Liver (tissue), 2 donors: ENCODE measurements at regions not wholly inside any gene's neighbourhood (a gene's known extent, or its start where the extent isn't known, plus 50 kb on each side); places are given as distances from the start of the nearest gene placed in this dataset.

Experiments used
- FOXA2 ChIP-seq: IDR thresholded peaks from 2 replicates; pipeline ENCODE4 v1.6.1; 2016; ENCODE audit warnings: antibody characterized with exemption
- REST ChIP-seq: IDR thresholded peaks from 2 replicates; pipeline ENCODE4 v1.6.1; 2016; ENCODE audit warnings: antibody characterized with exemption, mild to moderate bottlenecking
- TF ChIP-seq, protein P1 (sequence below): fragments of 150-350 bp; IDR thresholded peaks from 2 replicates; pipeline ENCODE4 v1.5.1; 2017; ENCODE audit warnings: improper control_type of control experiment, low read depth, low read length; ENCODE audit not compliant: missing input control
- donor health status: healthy.

GRCh38 chr12:77202457-77203060, 137.2 kb upstream of the E2F7 start:
- TF ChIP-seq, protein P1, sequence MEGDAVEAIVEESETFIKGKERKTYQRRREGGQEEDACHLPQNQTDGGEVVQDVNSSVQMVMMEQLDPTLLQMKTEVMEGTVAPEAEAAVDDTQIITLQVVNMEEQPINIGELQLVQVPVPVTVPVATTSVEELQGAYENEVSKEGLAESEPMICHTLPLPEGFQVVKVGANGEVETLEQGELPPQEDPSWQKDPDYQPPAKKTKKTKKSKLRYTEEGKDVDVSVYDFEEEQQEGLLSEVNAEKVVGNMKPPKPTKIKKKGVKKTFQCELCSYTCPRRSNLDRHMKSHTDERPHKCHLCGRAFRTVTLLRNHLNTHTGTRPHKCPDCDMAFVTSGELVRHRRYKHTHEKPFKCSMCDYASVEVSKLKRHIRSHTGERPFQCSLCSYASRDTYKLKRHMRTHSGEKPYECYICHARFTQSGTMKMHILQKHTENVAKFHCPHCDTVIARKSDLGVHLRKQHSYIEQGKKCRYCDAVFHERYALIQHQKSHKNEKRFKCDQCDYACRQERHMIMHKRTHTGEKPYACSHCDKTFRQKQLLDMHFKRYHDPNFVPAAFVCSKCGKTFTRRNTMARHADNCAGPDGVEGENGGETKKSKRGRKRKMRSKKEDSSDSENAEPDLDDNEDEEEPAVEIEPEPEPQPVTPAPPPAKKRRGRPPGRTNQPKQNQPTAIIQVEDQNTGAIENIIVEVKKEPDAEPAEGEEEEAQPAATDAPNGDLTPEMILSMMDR = no peak
- TF ChIP-seq REST (no peak), FOXA2 (no peak)
